Fibroblast of lung (primary cell): ENCODE measurements at regions not wholly inside any gene's neighbourhood (a gene's known extent, or its start where the extent isn't known, plus 50 kb on each side); places are given as distances from the start of the nearest gene placed in this dataset.
A peak's percentile ranks its signal among the peaks of the same experiment; 100 is the strongest.

Source experiments
- DNase-seq, 2 donors: peaks; one replicate each; pipeline versions ENCODE4 v3.0.0 to v3.0.0-alpha.2; 2010; ENCODE audit warnings: low read depth in 2 of 2
- H2AFZ ChIP-seq: 2 replicates; pipeline ENCODE4 v1.5.1; 2012; ENCODE audit warnings: low read length, control low read depth, inconsistent platforms
- H3K27ac ChIP-seq: 2 replicates; pipeline ENCODE4 v1.5.1; 2011; ENCODE audit warnings: low read length, control low read depth; ENCODE audit not compliant: insufficient read depth
- H3K27me3 ChIP-seq: 2 replicates; pipeline ENCODE4 v1.5.1; 2011; ENCODE audit warnings: mild to moderate bottlenecking, low read length; ENCODE audit not compliant: control insufficient read depth, insufficient read depth
- H3K36me3 ChIP-seq: 2 replicates; pipeline ENCODE4 v1.5.1; 2011; ENCODE audit warnings: low read length; ENCODE audit not compliant: control insufficient read depth, insufficient read depth
- H3K4me1 ChIP-seq: 2 replicates; pipeline ENCODE4 v1.5.1; 2011; ENCODE audit warnings: low read length; ENCODE audit not compliant: control insufficient read depth, insufficient read depth; ENCODE audit errors: extremely low read depth
- H3K4me2 ChIP-seq: 2 replicates; pipeline ENCODE4 v1.5.1; 2011; ENCODE audit warnings: low read length, control low read depth; ENCODE audit not compliant: insufficient read depth; ENCODE audit errors: extremely low read depth
- H3K4me3 ChIP-seq, 4 experiments: fragments of 200-600 bp in 1 of 4; sonication (generic) in 1 of 4; replicated peaks in 1 of 4; 2 replicates each; pipeline ENCODE4 v1.5.1; 2011 to 2016; ENCODE audit warnings: low read length in 4 of 4, low read depth in 3 of 4, mild to moderate bottlenecking in 3 of 4, control low read depth in 2 of 4, inconsistent platforms in 1 of 4, mixed read lengths in 1 of 4; ENCODE audit not compliant: insufficient read depth in 1 of 4; ENCODE audit errors: control extremely low read depth in 1 of 4
- H3K79me2 ChIP-seq: 2 replicates; pipeline ENCODE4 v1.5.1; 2012; ENCODE audit warnings: mild to moderate bottlenecking, low read length, inconsistent platforms; ENCODE audit not compliant: control insufficient read depth, insufficient read depth
- H3K9ac ChIP-seq: 2 replicates; pipeline ENCODE4 v1.5.1; 2011; ENCODE audit warnings: mild to moderate bottlenecking, low read length, control low read depth; ENCODE audit not compliant: insufficient read depth
- H3K9me3 ChIP-seq: 2 replicates; pipeline ENCODE4 v1.5.1; 2012; ENCODE audit warnings: low read depth, low read length; ENCODE audit not compliant: control insufficient read depth, insufficient read depth
- H4K20me1 ChIP-seq: 2 replicates; pipeline ENCODE4 v1.5.1; 2011; ENCODE audit warnings: low read length; ENCODE audit not compliant: control insufficient read depth, insufficient read depth; ENCODE audit errors: extremely low read depth
- EZH2 ChIP-seq: IDR thresholded peaks from 2 replicates; pipeline ENCODE4 v1.5.1; 2012; ENCODE audit warnings: low read length, control low read depth, mild to moderate bottlenecking; ENCODE audit errors: missing control alignments
- TF ChIP-seq, protein P1 (sequence below), 2 donors: IDR thresholded peaks in 1 of 2; conservative IDR thresholded peaks in 1 of 2; 1 replicate in 1 of 2; 2 replicates in 1 of 2; pipeline ENCODE4 v1.5.1; 2011 to 2012; ENCODE audit warnings: low read length in 2 of 2, control low read depth in 1 of 2, inconsistent platforms in 1 of 2, low read depth in 1 of 2, mild to moderate bottlenecking in 1 of 2

DNA sequence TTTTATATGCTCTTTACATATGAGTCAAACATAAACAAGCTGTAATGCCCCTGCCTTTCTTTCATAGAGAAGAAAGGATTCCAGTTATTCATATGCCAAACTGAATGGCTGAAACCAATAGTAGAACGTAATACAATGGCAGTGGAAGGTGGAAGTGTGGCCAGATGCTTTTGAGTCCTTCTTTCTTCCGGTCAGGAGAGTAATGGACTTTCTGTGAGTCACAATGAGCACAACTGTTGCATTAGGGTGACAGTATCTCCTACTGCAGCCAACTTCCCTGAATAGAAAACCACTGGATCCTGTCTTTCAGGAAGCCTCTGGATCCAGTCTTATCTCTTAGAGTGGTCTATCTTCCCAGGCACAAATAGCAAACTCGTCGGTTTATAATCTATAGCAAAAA, 855.2 kb downstream of the MAT2B start:
- Histone ChIP-seq H3K4me2 (no peak overlapping the region), H2AFZ (no peak overlapping the region), H3K27ac (no peak overlapping the region), H3K79me2 (no peaks in the 10 kb centered on the region), H3K36me3 (no peaks in the 10 kb centered on the region), H3K4me1 (peaks cover 4% of the 10 kb centered on the region), H3K27me3 (no peaks in the 10 kb centered on the region), H3K9ac (no peak overlapping the region), H3K9me3 (no peaks in the 10 kb centered on the region), H3K4me3 (no peak overlapping the region), H4K20me1 (no peaks in the 10 kb centered on the region)
- peak; percentile 20 to 84 for DNase-seq
- TF ChIP-seq EZH2, result no peak
- TF ChIP-seq, protein P1, sequence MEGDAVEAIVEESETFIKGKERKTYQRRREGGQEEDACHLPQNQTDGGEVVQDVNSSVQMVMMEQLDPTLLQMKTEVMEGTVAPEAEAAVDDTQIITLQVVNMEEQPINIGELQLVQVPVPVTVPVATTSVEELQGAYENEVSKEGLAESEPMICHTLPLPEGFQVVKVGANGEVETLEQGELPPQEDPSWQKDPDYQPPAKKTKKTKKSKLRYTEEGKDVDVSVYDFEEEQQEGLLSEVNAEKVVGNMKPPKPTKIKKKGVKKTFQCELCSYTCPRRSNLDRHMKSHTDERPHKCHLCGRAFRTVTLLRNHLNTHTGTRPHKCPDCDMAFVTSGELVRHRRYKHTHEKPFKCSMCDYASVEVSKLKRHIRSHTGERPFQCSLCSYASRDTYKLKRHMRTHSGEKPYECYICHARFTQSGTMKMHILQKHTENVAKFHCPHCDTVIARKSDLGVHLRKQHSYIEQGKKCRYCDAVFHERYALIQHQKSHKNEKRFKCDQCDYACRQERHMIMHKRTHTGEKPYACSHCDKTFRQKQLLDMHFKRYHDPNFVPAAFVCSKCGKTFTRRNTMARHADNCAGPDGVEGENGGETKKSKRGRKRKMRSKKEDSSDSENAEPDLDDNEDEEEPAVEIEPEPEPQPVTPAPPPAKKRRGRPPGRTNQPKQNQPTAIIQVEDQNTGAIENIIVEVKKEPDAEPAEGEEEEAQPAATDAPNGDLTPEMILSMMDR (conservative IDR thresholded peaks at IDR 0.05 in 1 of 2, IDR thresholded peaks at IDR 0.05 in 1 of 2; ENCODE audit: low read depth in 1 of 2, low read length in 2 of 2), result no peak

DNA sequence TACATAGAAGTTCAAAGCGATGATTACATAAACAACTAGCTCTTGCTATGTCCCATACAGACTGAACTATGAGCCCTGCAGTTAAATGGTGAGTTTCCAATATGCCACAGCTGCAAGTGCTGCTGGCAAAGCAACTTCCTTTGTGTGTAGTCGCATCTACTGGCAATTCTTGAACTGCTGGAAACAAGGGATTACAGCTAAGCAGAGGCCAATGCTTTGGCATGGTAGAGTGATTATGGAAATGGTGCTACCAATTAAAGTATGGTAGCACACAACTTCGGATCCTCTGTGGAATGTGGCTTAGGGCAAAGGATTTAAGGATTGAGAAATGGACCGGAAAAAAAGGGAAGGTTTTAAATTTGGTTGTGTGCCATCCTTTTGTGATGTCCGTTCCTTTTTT, 856.6 kb downstream of the MAT2B start:
- TF ChIP-seq EZH2, result no peak
- TF ChIP-seq, protein P1 (conservative IDR thresholded peaks at IDR 0.05 in 1 of 2, IDR thresholded peaks at IDR 0.05 in 1 of 2; ENCODE audit: low read depth in 1 of 2, low read length in 2 of 2), result no peak
- Histone ChIP-seq H3K27me3 (no peaks in the 10 kb centered on the region), H4K20me1 (no peaks in the 10 kb centered on the region), H3K4me3 (no peak overlapping the region), H3K79me2 (no peaks in the 10 kb centered on the region), H3K4me1 (peaks cover 4% of the 10 kb centered on the region), H3K9ac (no peak overlapping the region), H3K36me3 (no peaks in the 10 kb centered on the region), H2AFZ (no peak overlapping the region), H3K4me2 (no peak overlapping the region), H3K9me3 (no peaks in the 10 kb centered on the region), H3K27ac (no peak overlapping the region)
- DNase-seq, result no peak

DNA sequence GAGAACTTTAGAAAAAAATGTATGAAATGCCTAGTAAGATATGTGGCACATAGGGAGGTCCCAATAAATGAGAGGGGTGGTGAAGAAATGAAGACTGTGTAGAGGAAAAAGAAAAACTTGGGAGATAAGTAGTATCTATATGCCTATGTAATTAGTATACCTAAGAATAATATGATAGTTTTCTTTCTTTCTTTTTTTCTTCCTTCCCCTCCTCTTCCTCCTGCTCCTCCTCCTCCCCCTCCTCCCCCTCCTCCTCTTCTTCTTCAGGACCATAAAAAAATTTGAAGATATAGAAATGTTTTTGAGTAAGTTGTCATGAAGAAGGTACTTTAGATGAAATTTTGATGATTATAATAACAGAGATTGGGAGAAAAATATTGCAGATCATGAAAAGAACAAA, 857.4 kb downstream of the MAT2B start:
- H3K4me3 ChIP-seq, result no peak overlapping the region
- no peak overlapping the region for H3K27ac ChIP-seq
- no peaks in the 10 kb centered on the region for H3K36me3 ChIP-seq
- no peak for DNase-seq
- peaks cover 4% of the 10 kb centered on the region for H3K4me1 ChIP-seq
- H3K9me3 ChIP-seq, result no peaks in the 10 kb centered on the region
- no peak for TF ChIP-seq EZH2
- TF ChIP-seq, protein P1 (conservative IDR thresholded peaks at IDR 0.05 in 1 of 2, IDR thresholded peaks at IDR 0.05 in 1 of 2; ENCODE audit: low read depth in 1 of 2, low read length in 2 of 2), result no peak
- H3K79me2 ChIP-seq, result no peaks in the 10 kb centered on the region
- H3K9ac ChIP-seq, result no peak overlapping the region
- H3K27me3 ChIP-seq, result no peaks in the 10 kb centered on the region
- H3K4me2 ChIP-seq, result no peak overlapping the region
- no peaks in the 10 kb centered on the region for H4K20me1 ChIP-seq
- no peak overlapping the region for H2AFZ ChIP-seq
